Superior temporal gyrus (tissue), 1 donor: ENCODE measurements at regions not wholly inside any gene's neighbourhood (a gene's known extent, or its start where the extent isn't known, plus 50 kb on each side); places are given as distances from the start of the nearest gene placed in this dataset.
"Not testable (repeated sequence)": the region's sequence is repeated elsewhere in the genome, so short reads cannot be mapped to it uniquely, and the experiment has no call there.

ENCODE experiments used
- DNase-seq: peaks from one replicate; pipeline ENCODE4 v3.0.0-alpha.2; 2016; ENCODE audit errors: extremely low spot score

DNA sequence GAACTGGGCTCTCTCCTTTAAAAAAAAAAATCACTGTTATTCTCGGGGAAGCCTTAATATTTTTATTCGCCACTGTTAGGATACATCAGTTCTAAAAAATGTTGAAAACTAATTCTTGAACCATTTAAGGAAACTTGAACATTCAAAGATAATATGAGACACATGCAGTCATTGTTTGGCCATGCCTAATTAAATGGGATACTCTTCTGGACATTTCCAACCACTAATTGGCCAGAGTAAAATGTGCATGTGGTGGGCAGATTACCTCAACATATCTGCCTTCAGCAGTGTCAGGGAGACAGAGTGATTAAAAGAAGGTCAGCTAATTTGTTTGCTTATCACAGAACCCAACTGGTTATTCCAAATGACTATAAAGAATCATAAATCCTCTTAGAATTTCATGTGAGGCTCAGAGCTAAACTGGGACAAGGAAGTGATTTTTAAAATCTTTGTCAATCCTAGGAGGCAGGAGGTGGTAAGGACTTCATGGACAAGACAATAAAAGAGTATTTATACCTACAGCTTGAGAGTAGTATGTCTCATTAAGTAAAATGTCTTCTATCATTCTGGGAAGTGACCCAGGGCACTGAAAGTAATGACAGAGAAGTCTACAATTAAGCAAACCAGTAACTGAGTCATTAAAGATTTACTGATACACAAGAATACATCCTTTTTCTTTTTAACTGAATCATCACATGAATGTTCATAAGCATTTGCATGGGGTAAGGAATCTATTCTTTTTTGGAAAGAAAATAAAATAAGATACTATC, 242.9 kb upstream of the TRPM3 start:
- DNase-seq, result no peak

GRCh38 chr9:71363286-71363961, 242.0 kb upstream of the TRPM3 start:
- no peak for DNase-seq

DNA sequence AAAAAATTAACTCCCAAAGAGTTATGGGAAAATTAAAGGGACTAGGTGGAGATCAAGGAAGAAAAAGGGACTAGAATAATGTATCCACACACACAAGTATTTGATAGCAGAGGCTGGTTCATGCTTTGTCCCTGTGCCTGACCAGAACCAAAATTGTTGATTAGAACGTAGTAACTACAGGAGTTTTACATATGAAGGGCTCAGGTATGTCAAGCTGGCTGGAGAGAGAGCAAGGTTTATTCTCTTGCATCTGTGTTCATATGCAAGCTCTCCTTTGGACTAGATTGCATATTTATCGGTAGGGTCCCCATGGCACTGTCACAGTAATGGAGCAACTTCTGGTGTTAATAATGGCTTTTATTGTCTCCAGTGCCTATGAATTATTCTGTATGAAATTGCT, 239.9 kb upstream of the TRPM3 start:
- no peak for DNase-seq

GRCh38 chr9:71357346-71357745, 235.9 kb upstream of the TRPM3 start:
- peak; percentile 27 for DNase-seq

GRCh38 chr9:71355884-71356283, 234.5 kb upstream of the TRPM3 start:
- DNase-seq, result no peak

- no peak for DNase-seq
These were observed 232.3 kb upstream of the TRPM3 start for GRCh38 chr9:71353720-71354119.

- DNase-seq, result no peak
These were observed 231.4 kb upstream of the TRPM3 start for GRCh38 chr9:71352837-71353236.

DNA sequence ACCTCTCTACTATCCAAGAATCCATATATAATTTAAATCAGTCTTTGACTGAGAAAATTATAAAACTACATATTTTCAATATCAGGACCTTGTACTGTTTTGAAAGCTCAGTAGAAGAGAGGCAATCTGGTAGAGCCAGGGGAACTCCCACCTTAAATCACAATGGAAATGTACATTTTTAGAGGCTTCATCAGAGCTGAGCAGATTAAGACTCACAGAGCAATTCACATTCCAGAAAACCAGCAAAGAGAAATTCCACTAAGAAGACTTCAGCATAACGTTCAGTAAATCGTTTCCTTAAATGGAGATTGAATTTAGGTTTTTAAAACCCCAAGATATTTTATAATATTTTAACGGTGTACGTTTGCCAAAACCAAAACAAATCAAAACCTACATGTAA, 227.8 kb upstream of the TRPM3 start:
- DNase-seq, result no peak

DNA sequence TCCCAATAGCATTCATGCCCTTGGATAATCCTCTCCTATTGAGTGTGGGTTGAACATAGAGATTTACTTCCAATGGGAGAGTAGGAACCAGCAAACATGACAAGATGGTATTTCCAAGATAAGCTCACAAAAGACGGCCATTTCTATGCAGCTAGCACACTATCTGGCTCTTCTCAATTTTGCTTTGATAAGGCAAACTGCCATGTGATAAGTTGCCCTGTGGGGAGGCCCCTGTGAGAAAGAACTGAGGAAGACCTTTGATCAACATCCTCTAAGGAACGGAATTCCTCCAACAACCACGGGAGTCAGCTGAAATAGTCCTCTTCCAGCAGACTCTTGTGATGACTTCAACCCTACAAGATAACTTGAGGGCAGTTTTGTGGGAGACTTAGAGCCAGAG, 211.9 kb upstream of the TRPM3 start:
- DNase-seq, result no peak

DNA sequence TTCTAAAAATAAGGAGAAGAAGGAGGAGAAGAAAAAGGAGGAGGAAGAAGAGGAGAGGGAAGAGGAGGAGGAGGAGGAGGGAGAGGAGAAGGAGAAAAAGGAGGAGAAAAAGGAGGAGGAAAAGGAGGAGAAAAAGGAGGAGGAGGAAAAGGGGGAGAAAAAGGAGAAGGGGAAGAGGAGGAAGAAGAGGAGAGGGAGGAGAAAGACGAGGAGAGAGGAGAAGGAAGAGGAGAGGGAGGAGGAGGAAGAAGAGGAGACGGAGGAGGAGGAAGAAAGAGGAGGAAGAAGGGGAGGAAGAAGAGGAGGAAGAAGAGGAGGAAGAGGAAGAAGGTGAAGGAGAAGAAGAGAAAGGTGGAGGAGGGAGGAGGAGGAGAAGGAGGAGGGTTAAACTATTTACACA, 210.2 kb upstream of the TRPM3 start:
- no peak for DNase-seq

- DNase-seq, result no peak
These were observed 208.5 kb upstream of the TRPM3 start for GRCh38 chr9:71329873-71330272.

DNA sequence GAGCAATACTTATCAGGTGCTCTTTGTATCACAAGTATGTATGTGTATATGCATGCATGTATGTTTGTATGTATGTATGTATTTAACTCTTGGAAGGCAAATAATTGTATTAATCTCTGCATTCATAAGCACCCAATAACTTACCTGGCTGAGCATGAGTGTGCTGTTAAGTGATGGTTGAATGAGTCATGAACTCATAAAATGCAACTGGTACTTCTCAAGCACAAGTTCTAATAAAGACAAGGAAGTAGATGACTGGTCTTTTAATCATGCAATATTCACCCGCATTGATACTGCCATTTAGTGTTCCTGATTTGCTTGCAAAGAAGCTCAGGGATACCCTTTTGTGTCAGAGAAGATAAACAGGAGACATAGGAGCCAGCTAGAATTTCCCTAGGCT, 204.9 kb upstream of the TRPM3 start:
- DNase-seq, result no peak

GRCh38 chr9:71323357-71323756, 201.9 kb upstream of the TRPM3 start:
- no peak for DNase-seq

GRCh38 chr9:71322311-71322710, 200.9 kb upstream of the TRPM3 start:
- no peak for DNase-seq

GRCh38 chr9:71308454-71308853, 187.0 kb upstream of the TRPM3 start:
- DNase-seq, result no peak

DNA sequence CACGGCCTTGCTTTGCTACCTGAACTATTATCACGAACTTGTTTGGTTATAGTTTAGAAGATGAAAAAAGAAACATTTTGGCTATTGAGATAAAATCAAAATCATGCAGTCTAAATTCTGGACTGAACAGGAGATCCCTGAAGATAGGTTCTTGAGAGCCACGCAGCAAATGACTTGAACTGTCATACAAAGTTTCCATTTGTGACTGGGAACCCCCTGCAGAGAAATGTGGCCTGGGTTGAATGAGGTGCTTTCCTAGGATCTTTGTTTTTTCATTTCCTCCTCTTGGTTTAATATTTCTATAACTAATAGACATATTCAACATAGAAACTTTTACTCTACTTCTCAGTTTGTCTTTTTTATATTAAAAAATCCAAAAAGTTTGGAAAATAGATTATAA, 184.7 kb upstream of the TRPM3 start:
- no peak for DNase-seq

DNA sequence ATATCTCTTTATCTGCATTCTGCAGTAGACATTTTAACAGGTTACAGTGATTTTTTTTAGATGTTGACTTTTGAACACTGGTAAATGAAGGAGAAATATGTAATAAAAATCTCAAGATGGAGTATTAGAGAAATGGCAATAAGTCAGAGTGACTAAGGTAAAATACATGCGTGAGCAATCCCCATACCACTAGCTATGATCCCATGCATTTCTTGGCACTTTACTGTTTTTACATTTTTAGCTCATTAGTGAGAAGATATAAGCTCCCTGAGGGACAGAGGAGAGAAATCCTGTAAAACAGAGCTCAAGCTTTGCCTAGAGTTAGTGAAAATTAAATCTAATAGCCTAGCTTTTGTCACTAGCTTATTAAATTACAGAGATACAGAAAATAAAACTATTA, 181.9 kb upstream of the TRPM3 start:
- DNase-seq, result no peak

DNA sequence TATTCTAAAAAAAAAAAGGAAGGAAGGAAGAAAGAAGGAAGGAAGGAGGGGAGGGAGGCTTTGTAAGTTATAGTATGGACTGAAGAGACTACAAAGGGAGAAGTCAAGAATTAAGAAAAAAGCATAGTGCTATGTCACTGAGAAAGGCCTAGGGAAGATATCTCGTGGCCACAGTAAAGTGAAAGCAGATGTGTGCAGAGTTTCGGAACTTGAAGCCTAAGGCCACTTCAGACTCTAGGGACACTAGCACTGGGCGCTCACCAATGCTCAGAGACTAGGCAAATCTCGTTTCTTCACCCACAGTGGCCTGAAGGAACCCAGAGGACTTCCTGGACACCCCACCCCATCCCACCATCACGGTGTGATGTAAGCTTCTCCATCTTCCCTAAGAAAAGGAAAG, 181.4 kb upstream of the TRPM3 start:
- DNase-seq, result no peak

GRCh38 chr9:71295928-71296327, 174.5 kb upstream of the TRPM3 start:
- DNase-seq, result no peak

- no peak for DNase-seq
These were observed 164.7 kb upstream of the TRPM3 start for GRCh38 chr9:71286146-71286545.

DNA sequence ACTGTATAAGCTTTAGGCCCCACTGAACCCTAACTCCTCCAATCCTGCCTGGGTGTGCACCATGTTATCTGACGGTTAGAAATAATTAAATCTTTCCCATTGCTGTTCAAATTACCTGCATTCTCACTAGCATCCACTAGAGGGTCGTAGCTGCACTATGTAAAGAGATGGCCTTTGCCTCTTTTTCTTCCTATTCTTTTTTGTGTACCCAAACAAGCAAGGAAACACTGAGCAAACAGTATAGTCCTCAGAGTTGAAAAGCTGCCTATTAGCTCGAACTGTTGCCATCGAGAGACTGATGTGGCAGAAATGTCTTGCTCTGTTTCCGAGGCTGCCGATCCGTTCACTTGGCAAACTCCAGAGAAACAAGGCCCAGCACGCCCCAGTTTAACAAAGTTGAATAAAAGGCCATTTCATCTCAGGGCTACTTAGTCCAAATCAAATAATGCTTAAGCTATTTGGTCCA, 163.8 kb upstream of the TRPM3 start:
- DNase-seq, result peak; percentile 95

GRCh38 chr9:71282116-71282515, 160.7 kb upstream of the TRPM3 start:
- not testable (repeated sequence) for DNase-seq

- no peak for DNase-seq
These were observed 157.8 kb upstream of the TRPM3 start for GRCh38 chr9:71279151-71279739.
